Ascending aorta (tissue), 2 donors: ENCODE measurements at regions not wholly inside any gene's neighbourhood (a gene's known extent, or its start where the extent isn't known, plus 50 kb on each side); places are given as distances from the start of the nearest gene placed in this dataset.

ENCODE experiments used
- DNase-seq, 2 donors: peaks; one replicate each; pipeline ENCODE4 v3.0.0-alpha.2; 2019; ENCODE audit warnings: low spot score in 2 of 2
- H3K27ac ChIP-seq, 2 donors: fragments of 200-600 bp; sonication (generic); one replicate each; pipeline ENCODE4 v1.5.1; 2016 to 2017; ENCODE audit warnings: mild to moderate bottlenecking in 1 of 2
- H3K27me3 ChIP-seq: fragments of 200-600 bp; sonication (generic); one replicate; pipeline ENCODE4 v1.5.1; 2017
- H3K36me3 ChIP-seq, 2 donors: fragments of 200-600 bp; sonication (generic); one replicate each; pipeline ENCODE4 v1.5.1; 2016
- H3K4me1 ChIP-seq, 2 donors: fragments of 200-600 bp; sonication (generic); one replicate each; pipeline ENCODE4 v1.5.1; 2016 to 2017; ENCODE audit warnings: mild to moderate bottlenecking in 1 of 2
- H3K4me3 ChIP-seq, 2 donors: fragments of 200-600 bp; sonication (generic); one replicate each; pipeline ENCODE4 v1.5.1; 2016 to 2017; ENCODE audit warnings: mild to moderate bottlenecking in 1 of 2
- H3K9me3 ChIP-seq, 2 donors: fragments of 200-600 bp; sonication (generic); one replicate each; pipeline ENCODE4 v1.5.1; 2016
- intact Hi-C: fragments of 100-400 bp; cut with DNase I; formaldehyde crosslinking; loops from one replicate; pipeline ENCODE4 v1.15.1; 2023
- TF ChIP-seq, protein P1 (sequence below), 3 experiments: fragments of 200-600 bp in 2 of 3; fragments of 450-650 bp in 1 of 3; sonication (generic) in 2 of 3; IDR thresholded peaks; one replicate each; pipeline ENCODE4 v1.5.1; 2016 to 2019; ENCODE audit warnings: antibody characterized with exemption in 3 of 3, mild to moderate bottlenecking in 1 of 3, moderate library complexity in 1 of 3

DNA sequence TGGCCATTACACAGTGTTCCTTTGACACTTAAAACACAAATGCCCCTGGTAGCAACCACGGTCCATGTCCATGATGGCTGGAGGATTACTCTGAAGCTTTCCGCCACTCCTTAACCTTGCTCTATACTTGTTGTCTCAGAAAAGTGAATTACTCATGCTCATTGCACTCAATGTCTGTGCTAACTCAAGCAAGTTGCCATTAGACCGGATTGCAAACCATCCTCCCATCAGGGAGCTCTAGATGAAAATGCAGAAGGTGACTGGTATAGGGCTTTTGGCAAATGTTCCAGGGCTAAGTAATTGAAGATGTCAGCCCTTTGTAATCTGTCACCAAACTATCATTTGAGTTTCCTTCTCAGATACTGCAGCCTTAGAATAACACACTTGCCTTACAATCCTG lies 1288.3 kb upstream of the B3GALT2 start:
- no peak for DNase-seq
- Histone ChIP-seq H3K4me3 (no peak overlapping the region), H3K27ac (no peak overlapping the region), H3K9me3 (no peaks in the 10 kb centered on the region), H3K4me1 (no peaks in the 10 kb centered on the region), H3K36me3 (no peaks in the 10 kb centered on the region), H3K27me3 (no peaks in the 10 kb centered on the region)
- TF ChIP-seq, protein P1, sequence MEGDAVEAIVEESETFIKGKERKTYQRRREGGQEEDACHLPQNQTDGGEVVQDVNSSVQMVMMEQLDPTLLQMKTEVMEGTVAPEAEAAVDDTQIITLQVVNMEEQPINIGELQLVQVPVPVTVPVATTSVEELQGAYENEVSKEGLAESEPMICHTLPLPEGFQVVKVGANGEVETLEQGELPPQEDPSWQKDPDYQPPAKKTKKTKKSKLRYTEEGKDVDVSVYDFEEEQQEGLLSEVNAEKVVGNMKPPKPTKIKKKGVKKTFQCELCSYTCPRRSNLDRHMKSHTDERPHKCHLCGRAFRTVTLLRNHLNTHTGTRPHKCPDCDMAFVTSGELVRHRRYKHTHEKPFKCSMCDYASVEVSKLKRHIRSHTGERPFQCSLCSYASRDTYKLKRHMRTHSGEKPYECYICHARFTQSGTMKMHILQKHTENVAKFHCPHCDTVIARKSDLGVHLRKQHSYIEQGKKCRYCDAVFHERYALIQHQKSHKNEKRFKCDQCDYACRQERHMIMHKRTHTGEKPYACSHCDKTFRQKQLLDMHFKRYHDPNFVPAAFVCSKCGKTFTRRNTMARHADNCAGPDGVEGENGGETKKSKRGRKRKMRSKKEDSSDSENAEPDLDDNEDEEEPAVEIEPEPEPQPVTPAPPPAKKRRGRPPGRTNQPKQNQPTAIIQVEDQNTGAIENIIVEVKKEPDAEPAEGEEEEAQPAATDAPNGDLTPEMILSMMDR (IDR thresholded peaks at IDR 0.05) = no peak
- intact Hi-C loops = no loop called here

DNA sequence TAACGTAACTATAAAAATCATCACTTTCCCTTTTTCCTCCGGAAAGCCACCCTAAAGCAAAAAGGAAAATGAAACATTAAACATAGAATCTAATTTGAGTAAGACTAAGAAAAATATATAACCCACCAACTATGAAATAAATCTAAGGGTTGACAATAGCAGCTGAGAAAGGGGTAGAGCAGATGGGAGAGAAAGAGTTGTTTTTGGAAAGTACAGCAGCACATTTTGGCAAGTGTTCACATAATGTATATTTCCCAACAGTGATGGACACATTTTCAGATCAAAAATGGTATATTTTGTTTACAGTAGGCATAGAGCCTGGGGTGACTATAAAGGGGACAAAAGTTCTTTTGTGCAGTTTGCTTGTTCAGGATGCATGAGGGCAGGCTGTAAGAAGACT lies 1287.4 kb upstream of the B3GALT2 start:
- H3K4me1 ChIP-seq = no peaks in the 10 kb centered on the region
- TF ChIP-seq, protein P1 (IDR thresholded peaks at IDR 0.05) = no peak
- no peak overlapping the region for H3K4me3 ChIP-seq
- no peak for DNase-seq
- H3K9me3 ChIP-seq = no peaks in the 10 kb centered on the region
- intact Hi-C loops = no loop called here
- no peaks in the 10 kb centered on the region for H3K27me3 ChIP-seq
- H3K27ac ChIP-seq = no peak overlapping the region
- H3K36me3 ChIP-seq = no peaks in the 10 kb centered on the region

DNA sequence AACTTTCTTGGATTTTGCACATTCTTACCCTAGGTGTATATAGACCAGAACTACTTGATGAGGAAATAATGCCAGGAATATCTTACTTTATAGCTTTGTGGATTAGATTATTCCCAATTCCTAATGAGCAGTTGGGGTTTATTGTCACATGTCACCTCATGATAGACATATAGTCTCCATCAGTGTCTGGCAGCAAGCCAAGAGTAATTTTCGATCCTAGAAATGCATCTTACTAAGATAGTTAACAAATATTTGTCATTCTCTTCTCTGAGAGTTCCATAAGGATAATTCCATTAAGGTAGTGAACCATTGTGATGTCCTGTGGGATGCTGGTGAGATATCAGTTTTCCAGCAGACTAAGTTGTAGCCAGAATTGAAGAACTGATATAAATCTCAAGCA lies 1282.9 kb upstream of the B3GALT2 start:
- TF ChIP-seq, protein P1 (IDR thresholded peaks at IDR 0.05) = no peak
- Histone ChIP-seq H3K9me3 (no peaks in the 10 kb centered on the region), H3K4me1 (no peaks in the 10 kb centered on the region), H3K27ac (no peak overlapping the region), H3K4me3 (no peak overlapping the region), H3K36me3 (no peaks in the 10 kb centered on the region), H3K27me3 (no peaks in the 10 kb centered on the region)
- DNase-seq = no peak
- intact Hi-C loops = no loop called here

DNA sequence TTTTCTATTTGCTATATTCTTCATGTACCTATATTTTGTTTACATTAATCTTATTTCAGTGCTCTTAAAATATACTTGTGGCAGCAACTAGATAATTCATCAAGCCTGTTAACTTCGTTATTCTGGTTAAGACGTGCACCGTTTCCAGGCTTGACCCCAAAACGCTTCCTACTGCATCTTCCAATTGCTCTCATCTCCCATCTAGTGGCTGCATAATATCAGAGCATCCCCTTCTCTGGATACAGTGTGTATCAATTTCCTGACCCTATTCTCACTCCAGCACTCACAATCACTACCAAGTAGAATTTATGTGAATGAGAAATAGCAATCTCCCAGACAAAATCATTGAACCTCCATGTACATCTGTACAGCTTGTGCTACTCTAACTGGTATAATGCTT lies 1280.3 kb upstream of the B3GALT2 start:
- no peak overlapping the region for H3K4me3 ChIP-seq
- intact Hi-C loops = no loop called here
- H3K36me3 ChIP-seq = no peaks in the 10 kb centered on the region
- no peaks in the 10 kb centered on the region for H3K9me3 ChIP-seq
- TF ChIP-seq, protein P1 (IDR thresholded peaks at IDR 0.05) = no peak
- no peak overlapping the region for H3K27ac ChIP-seq
- no peaks in the 10 kb centered on the region for H3K27me3 ChIP-seq
- no peak for DNase-seq
- no peaks in the 10 kb centered on the region for H3K4me1 ChIP-seq

DNA sequence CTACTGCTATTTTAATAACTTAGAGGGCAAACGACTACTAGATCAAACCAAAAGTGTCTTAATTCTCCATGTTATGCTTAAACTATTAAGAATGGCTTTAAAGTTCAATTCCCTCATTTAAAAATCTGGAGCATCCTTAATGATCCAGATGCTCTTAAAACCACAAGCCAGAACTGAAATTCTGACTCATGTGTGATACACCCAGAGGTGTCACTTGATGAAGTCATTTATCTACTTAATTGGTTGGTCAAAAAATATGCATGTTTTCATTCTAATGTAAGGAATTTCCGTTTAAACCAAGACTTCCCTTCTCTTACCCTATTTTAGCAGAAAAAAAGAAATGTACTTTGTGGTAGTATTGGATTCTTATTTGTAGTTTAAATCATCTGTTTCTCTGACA lies 1261.2 kb upstream of the B3GALT2 start:
- Histone ChIP-seq H3K36me3 (no peaks in the 10 kb centered on the region), H3K4me1 (no peaks in the 10 kb centered on the region), H3K27ac (no peak overlapping the region), H3K4me3 (no peak overlapping the region), H3K9me3 (no peaks in the 10 kb centered on the region), H3K27me3 (no peaks in the 10 kb centered on the region)
- DNase-seq = no peak
- TF ChIP-seq, protein P1 (IDR thresholded peaks at IDR 0.05) = no peak
- intact Hi-C loops = no loop called here

DNA sequence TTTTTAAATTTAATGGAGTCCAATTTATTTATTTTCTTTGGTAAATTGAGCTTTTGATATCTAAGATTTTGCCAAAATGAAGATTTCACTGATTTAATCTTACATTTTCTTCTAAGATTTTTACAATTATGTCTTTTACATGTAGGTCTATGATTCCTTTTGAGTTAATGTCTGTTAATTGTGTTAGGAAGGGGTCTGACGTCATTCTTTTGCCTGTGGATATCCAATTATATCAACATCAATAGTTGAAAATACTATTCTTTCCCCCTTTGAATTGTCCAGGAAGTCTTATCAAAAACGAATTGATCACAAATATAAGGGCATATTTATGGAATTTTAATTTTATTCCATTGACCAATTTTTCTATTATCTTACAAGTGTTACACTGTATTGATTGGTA lies 1258.8 kb upstream of the B3GALT2 start:
- H3K4me1 ChIP-seq = no peaks in the 10 kb centered on the region
- no peaks in the 10 kb centered on the region for H3K36me3 ChIP-seq
- DNase-seq = no peak
- TF ChIP-seq, protein P1 (IDR thresholded peaks at IDR 0.05) = no peak
- no peak overlapping the region for H3K4me3 ChIP-seq
- intact Hi-C loops = no loop called here
- H3K27ac ChIP-seq = no peak overlapping the region
- H3K27me3 ChIP-seq = no peaks in the 10 kb centered on the region
- no peaks in the 10 kb centered on the region for H3K9me3 ChIP-seq
